Endothelial cell of umbilical vein (primary cell): ENCODE measurements at regions not wholly inside any gene's neighbourhood (a gene's known extent, or its start where the extent isn't known, plus 50 kb on each side); places are given as distances from the start of the nearest gene placed in this dataset.

Source experiments
- BruUV-seq: library from RNA; stranded (reverse); fragments of 400-500 nt; replicated peaks from 2 replicates; lab custom pipeline; 2021; lab: Mats Ljungman, UMichigan
- CTCF ChIA-PET: fragments of 300-600, 350-600 bp; sonication (Branson Sonifier 250); formaldehyde crosslinking; loops from one replicate; lab custom pipeline; 2021; ENCODE audit warnings: antibody characterized with exemption, inconsistent platforms; lab: Charles Lee
- POLR2A ChIA-PET: fragments of 300-600, 350-600 bp; sonication (Branson Sonifier 250); formaldehyde crosslinking; loops from one replicate; lab custom pipeline; 2021; ENCODE audit warnings: antibody characterized with exemption, inconsistent platforms; lab: Charles Lee
- DNase-seq: peaks from one replicate; pipeline ENCODE4 v3.0.0-alpha.2; 2011; ENCODE audit warnings: low read depth, low spot score
- FAIRE-seq: peaks from 2 replicates; lab custom pipeline; 2011; peaks lifted over from hg19 to GRCh38; lab: Jason Lieb, UNC
- H2AFZ ChIP-seq: 2 replicates; pipeline ENCODE4 v1.6.0; 2012; ENCODE audit warnings: low read depth, low read length, control low read depth, inconsistent platforms
- H3K27ac ChIP-seq: 2 replicates; pipeline ENCODE4 v1.5.1; 2011; ENCODE audit warnings: low read depth, mild to moderate bottlenecking, control low read depth, low read length, moderate library complexity; ENCODE audit not compliant: insufficient read depth
- H3K27me3 ChIP-seq, 2 experiments: 2 replicates each; pipeline versions ENCODE4 v1.6.0 to v1.6.1; 2011; ENCODE audit warnings: low read length in 2 of 2, mixed read lengths in 1 of 2; ENCODE audit not compliant: control insufficient read depth in 2 of 2, insufficient read depth in 2 of 2
- H3K36me3 ChIP-seq, 2 experiments: 2 replicates in 1 of 2; 3 replicates in 1 of 2; pipeline ENCODE4 v1.5.1; 2011; ENCODE audit warnings: low read length in 2 of 2, mild to moderate bottlenecking in 1 of 2, moderate library complexity in 1 of 2; ENCODE audit not compliant: control insufficient read depth in 2 of 2, insufficient read depth in 2 of 2; ENCODE audit errors: extremely low read depth in 1 of 2
- H3K4me1 ChIP-seq: 3 replicates; pipeline ENCODE4 v1.5.1; 2011; ENCODE audit warnings: mild to moderate bottlenecking, low read length; ENCODE audit not compliant: control insufficient read depth, insufficient read depth; ENCODE audit errors: extremely low read depth
- H3K4me2 ChIP-seq: 2 replicates; pipeline ENCODE4 v1.6.1; 2011; ENCODE audit warnings: low read length, control low read depth, mixed read lengths; ENCODE audit not compliant: insufficient read depth
- H3K4me3 ChIP-seq, 3 experiments: fragments of 200-600 bp in 1 of 3; sonication (generic), shearing (Covaris generic) in 1 of 3; replicated peaks in 1 of 3; 2 replicates each; pipeline ENCODE4 v1.5.1; 2011 to 2016; ENCODE audit warnings: control low read depth in 3 of 3, low read length in 3 of 3, mild to moderate bottlenecking in 2 of 3, inconsistent platforms in 1 of 3, low read depth in 1 of 3, moderate library complexity in 1 of 3; ENCODE audit not compliant: insufficient read depth in 1 of 3
- H3K79me2 ChIP-seq: 2 replicates; pipeline ENCODE4 v1.6.0; 2012; ENCODE audit warnings: low read length, inconsistent platforms; ENCODE audit not compliant: control insufficient read depth, insufficient read depth
- H3K9ac ChIP-seq: replicated peaks from 2 replicates; pipeline ENCODE3; 2011; ENCODE audit warnings: low read length, control low read depth; ENCODE audit not compliant: insufficient read depth; ENCODE audit errors: extremely low read depth
- H3K9me1 ChIP-seq: replicated peaks from 3 replicates; pipeline ENCODE4 v1.6.0; 2011; ENCODE audit warnings: mild to moderate bottlenecking, low read length; ENCODE audit not compliant: control insufficient read depth, insufficient read depth; ENCODE audit errors: extremely low read depth
- H3K9me3 ChIP-seq: replicated peaks from 2 replicates; pipeline ENCODE4 v1.5.1; 2012; ENCODE audit warnings: low read length, inconsistent platforms; ENCODE audit not compliant: control insufficient read depth, insufficient read depth
- H4K20me1 ChIP-seq: replicated peaks from 2 replicates; pipeline ENCODE3; 2011; ENCODE audit warnings: mild to moderate bottlenecking, low read length; ENCODE audit not compliant: control insufficient read depth, insufficient read depth; ENCODE audit errors: extremely low read depth
- EZH2 ChIP-seq: IDR thresholded peaks from 2 replicates; pipeline ENCODE4 v1.6.1; 2012; ENCODE audit warnings: borderline replicate concordance, low read depth, mild to moderate bottlenecking, moderate library complexity, low read length, inconsistent platforms; ENCODE audit not compliant: severe bottlenecking
- FOS ChIP-seq: IDR thresholded peaks from 2 replicates; pipeline ENCODE4 v1.6.1; 2011; ENCODE audit warnings: mild to moderate bottlenecking, low read length, moderate library complexity, borderline replicate concordance; ENCODE audit not compliant: insufficient read depth
- GATA2 ChIP-seq: IDR thresholded peaks from 2 replicates; pipeline ENCODE4 v1.7.0; 2011; ENCODE audit warnings: low read depth, mild to moderate bottlenecking, moderate library complexity, mixed read lengths, low read length; ENCODE audit not compliant: insufficient read length, insufficient read depth
- JUN ChIP-seq: IDR thresholded peaks from 2 replicates; pipeline ENCODE4 v1.6.1; 2011; ENCODE audit warnings: borderline replicate concordance, low read depth; ENCODE audit not compliant: insufficient read length, insufficient read depth
- MYC ChIP-seq: IDR thresholded peaks from one replicate; pipeline ENCODE4 v1.6.1; 2011; ENCODE audit warnings: mild to moderate bottlenecking, low read depth, low read length
- POLR2A ChIP-seq: IDR thresholded peaks from 2 replicates; pipeline ENCODE4 v1.6.1; 2012; ENCODE audit warnings: low read depth, mild to moderate bottlenecking, control low read depth, low read length
- POLR2AphosphoS5 ChIP-seq: IDR thresholded peaks from 2 replicates; pipeline ENCODE4 v1.6.1; 2012; ENCODE audit warnings: low read depth, mild to moderate bottlenecking, control low read depth, low read length, moderate library complexity; ENCODE audit not compliant: insufficient read depth
- dilution Hi-C: fragments of 300-500 bp; cut with MboI; formaldehyde crosslinking; loops from one replicate; pipeline ENCODE4 v1.15.0; 2019; ENCODE audit warnings: low sequenced_read_pairs; ENCODE audit not compliant: extremely low pct_ligation_motif_present
- intact Hi-C: fragments of 100-400 bp; cut with micrococcal nuclease; formaldehyde crosslinking; loops from one replicate; pipeline ENCODE4 v1.10.0; 2022
- TF ChIP-seq, protein P1 (sequence below): IDR thresholded peaks from 2 replicates; pipeline ENCODE4 v1.6.1; 2011; ENCODE audit not compliant: insufficient read depth, insufficient read length
- TF ChIP-seq, protein P2 (sequence below), 2 donors: IDR thresholded peaks; 1 replicate in 1 of 2; 2 replicates in 1 of 2; pipeline ENCODE4 v1.5.1; 2011; ENCODE audit warnings: low read length in 2 of 2, mild to moderate bottlenecking in 2 of 2, moderate library complexity in 2 of 2, control low read depth in 1 of 2, inconsistent platforms in 1 of 2, low read depth in 1 of 2; ENCODE audit not compliant: insufficient read depth in 1 of 2; ENCODE audit errors: extremely low read depth in 1 of 2

DNA sequence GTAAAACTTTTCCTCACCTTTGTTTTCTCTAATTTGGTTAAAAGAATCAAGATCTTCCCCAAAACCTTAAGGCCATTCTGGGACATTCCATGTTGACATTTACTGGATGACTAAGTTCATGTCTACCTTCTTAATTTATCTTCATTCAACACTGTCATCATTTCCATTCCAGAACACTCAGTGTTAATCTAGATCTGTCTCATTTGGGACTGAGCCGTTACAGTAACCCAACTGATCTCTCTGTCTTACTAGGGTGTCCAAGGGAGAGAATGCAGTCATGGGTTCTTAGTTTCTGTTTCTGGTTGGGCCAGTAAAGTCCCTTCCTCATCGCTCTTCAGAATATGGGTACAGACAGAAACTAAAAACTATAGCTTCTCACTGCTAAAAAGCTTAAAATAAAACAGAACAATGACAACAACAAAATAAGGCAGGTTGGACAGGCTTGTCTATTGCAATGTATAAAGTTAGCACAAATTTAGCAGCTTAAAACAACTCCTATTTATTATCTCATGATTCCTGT lies 144.8 kb downstream of the ASCL1 start:
- H3K9ac ChIP-seq = no peak overlapping the region
- BruUV-seq = no TSS peak
- no peaks in the 10 kb centered on the region for H3K79me2 ChIP-seq
- H3K27me3 ChIP-seq = no peaks in the 10 kb centered on the region
- no peak for FAIRE-seq
- no peak overlapping the region for H3K4me2 ChIP-seq
- intact Hi-C loops = no loop called here
- no peak for DNase-seq
- H3K4me1 ChIP-seq = no peaks in the 10 kb centered on the region
- peaks cover 6% of the 10 kb centered on the region for H3K9me3 ChIP-seq
- no peaks in the 10 kb centered on the region for H4K20me1 ChIP-seq
- TF ChIP-seq, protein P1, sequence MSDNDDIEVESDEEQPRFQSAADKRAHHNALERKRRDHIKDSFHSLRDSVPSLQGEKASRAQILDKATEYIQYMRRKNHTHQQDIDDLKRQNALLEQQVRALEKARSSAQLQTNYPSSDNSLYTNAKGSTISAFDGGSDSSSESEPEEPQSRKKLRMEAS = no peak
- TF ChIP-seq JUN (no peak), POLR2AphosphoS5 (no peak), POLR2A (no peak), GATA2 (no peak), EZH2 (no peak), MYC (no peak), FOS (no peak)
- TF ChIP-seq, protein P2, sequence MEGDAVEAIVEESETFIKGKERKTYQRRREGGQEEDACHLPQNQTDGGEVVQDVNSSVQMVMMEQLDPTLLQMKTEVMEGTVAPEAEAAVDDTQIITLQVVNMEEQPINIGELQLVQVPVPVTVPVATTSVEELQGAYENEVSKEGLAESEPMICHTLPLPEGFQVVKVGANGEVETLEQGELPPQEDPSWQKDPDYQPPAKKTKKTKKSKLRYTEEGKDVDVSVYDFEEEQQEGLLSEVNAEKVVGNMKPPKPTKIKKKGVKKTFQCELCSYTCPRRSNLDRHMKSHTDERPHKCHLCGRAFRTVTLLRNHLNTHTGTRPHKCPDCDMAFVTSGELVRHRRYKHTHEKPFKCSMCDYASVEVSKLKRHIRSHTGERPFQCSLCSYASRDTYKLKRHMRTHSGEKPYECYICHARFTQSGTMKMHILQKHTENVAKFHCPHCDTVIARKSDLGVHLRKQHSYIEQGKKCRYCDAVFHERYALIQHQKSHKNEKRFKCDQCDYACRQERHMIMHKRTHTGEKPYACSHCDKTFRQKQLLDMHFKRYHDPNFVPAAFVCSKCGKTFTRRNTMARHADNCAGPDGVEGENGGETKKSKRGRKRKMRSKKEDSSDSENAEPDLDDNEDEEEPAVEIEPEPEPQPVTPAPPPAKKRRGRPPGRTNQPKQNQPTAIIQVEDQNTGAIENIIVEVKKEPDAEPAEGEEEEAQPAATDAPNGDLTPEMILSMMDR (IDR thresholded peaks at IDR 0.05; ENCODE audit: extremely low read depth in 1 of 2, insufficient read depth in 1 of 2, low read depth in 1 of 2, low read length in 2 of 2) = no peak
- H3K9me1 ChIP-seq = no peaks in the 10 kb centered on the region
- H2AFZ ChIP-seq = no peak overlapping the region
- H3K36me3 ChIP-seq = no peaks in the 10 kb centered on the region
- H3K4me3 ChIP-seq = no peak overlapping the region
- ChIA-PET CTCF (no interaction called here), POLR2A (no interaction called here)
- no peak overlapping the region for H3K27ac ChIP-seq
- dilution Hi-C loops = no loop called here
